Neuronal stem cell (in vitro differentiated cells): ENCODE measurements at regions not wholly inside any gene's neighbourhood (a gene's known extent, or its start where the extent isn't known, plus 50 kb on each side); places are given as distances from the start of the nearest gene placed in this dataset.
"Not testable (repeated sequence)": the region's sequence is repeated elsewhere in the genome, so short reads cannot be mapped to it uniquely, and the experiment has no call there.

Experiments used
- DNase-seq: peaks from one replicate; pipeline ENCODE4 v3.0.0-alpha.2; 2013; ENCODE audit warnings: low spot score
- H2AFZ ChIP-seq: one replicate; pipeline ENCODE4 v1.6.1; 2013; ENCODE audit warnings: mild to moderate bottlenecking, low read length, inconsistent platforms
- H2AK5ac ChIP-seq: 2 replicates; pipeline ENCODE4 v1.6.1; 2013; ENCODE audit warnings: low read depth, mild to moderate bottlenecking, inconsistent platforms, low read length, moderate library complexity, mixed read lengths
- H2BK120ac ChIP-seq: 2 replicates; pipeline ENCODE4 v1.6.1; 2013; ENCODE audit warnings: low read depth, mild to moderate bottlenecking, inconsistent platforms, low read length, moderate library complexity, mixed read lengths
- H2BK12ac ChIP-seq: one replicate; pipeline ENCODE4 v1.6.1; 2013; ENCODE audit warnings: low read length, inconsistent platforms
- H2BK15ac ChIP-seq: 2 replicates; pipeline ENCODE4 v1.6.1; 2013; ENCODE audit warnings: mild to moderate bottlenecking, low read length, inconsistent platforms, mixed read lengths
- H2BK5ac ChIP-seq: one replicate; pipeline ENCODE4 v1.6.1; 2013; ENCODE audit warnings: inconsistent platforms, mild to moderate bottlenecking, low read length, moderate library complexity
- H3K14ac ChIP-seq: one replicate; pipeline ENCODE4 v1.6.1; 2013; ENCODE audit warnings: low read length, inconsistent platforms
- H3K18ac ChIP-seq: 2 replicates; pipeline ENCODE4 v1.6.1; 2013; ENCODE audit warnings: low read length, inconsistent platforms
- H3K23ac ChIP-seq: 2 replicates; pipeline ENCODE4 v1.6.1; 2013; ENCODE audit warnings: low read depth, mild to moderate bottlenecking, mixed read lengths, low read length, inconsistent platforms; ENCODE audit not compliant: poor library complexity
- H3K27ac ChIP-seq: replicated peaks from 3 replicates; pipeline ENCODE4 v1.5.1; 2013; ENCODE audit warnings: low read length, inconsistent platforms
- H3K27me3 ChIP-seq, 3 experiments: 2 replicates each; pipeline ENCODE4 v1.6.1; 2013; ENCODE audit warnings: low read length in 3 of 3, mild to moderate bottlenecking in 2 of 3, inconsistent platforms in 1 of 3, low read depth in 1 of 3, mixed read lengths in 1 of 3, moderate library complexity in 1 of 3; ENCODE audit not compliant: control insufficient read depth in 3 of 3, insufficient read depth in 3 of 3
- H3K36me3 ChIP-seq, 2 donors: replicated peaks in 1 of 2; 2 replicates each; pipeline ENCODE4 v1.6.1; 2013; ENCODE audit warnings: low read length in 2 of 2; ENCODE audit not compliant: control insufficient read depth in 2 of 2, insufficient read depth in 2 of 2
- H3K4ac ChIP-seq: 2 replicates; pipeline ENCODE4 v1.6.1; 2013; ENCODE audit warnings: inconsistent platforms, mild to moderate bottlenecking, low read length, moderate library complexity
- H3K4me1 ChIP-seq, 2 donors: 1 replicate in 1 of 2; 2 replicates in 1 of 2; pipeline ENCODE4 v1.6.1; 2013; ENCODE audit warnings: low read length in 2 of 2, low read depth in 1 of 2; ENCODE audit not compliant: control insufficient read depth in 2 of 2, insufficient read depth in 1 of 2
- H3K4me2 ChIP-seq: one replicate; pipeline ENCODE4 v1.6.1; 2013; ENCODE audit warnings: mild to moderate bottlenecking, low read length, inconsistent platforms; ENCODE audit not compliant: insufficient read depth, poor library complexity, severe bottlenecking
- H3K4me3 ChIP-seq, 2 donors: 2 replicates each; pipeline ENCODE4 v1.5.1; 2013; ENCODE audit warnings: low read length in 2 of 2, mild to moderate bottlenecking in 2 of 2, inconsistent platforms in 1 of 2, moderate library complexity in 1 of 2
- H3K79me1 ChIP-seq: one replicate; pipeline ENCODE4 v1.6.1; 2013; ENCODE audit warnings: low read depth, mild to moderate bottlenecking, inconsistent platforms, low read length, moderate library complexity
- H3K9ac ChIP-seq: one replicate; pipeline ENCODE4 v1.6.1; 2013; ENCODE audit warnings: mild to moderate bottlenecking, low read depth, low read length, inconsistent platforms; ENCODE audit not compliant: poor library complexity
- H3K9me3 ChIP-seq, 2 donors: replicated peaks in 1 of 2; 2 replicates each; pipeline versions ENCODE3 to v1.6.1; 2013; ENCODE audit warnings: low read length in 2 of 2, mild to moderate bottlenecking in 2 of 2, inconsistent platforms in 1 of 2, low read depth in 1 of 2, mixed read lengths in 1 of 2, moderate library complexity in 1 of 2; ENCODE audit not compliant: control insufficient read depth in 2 of 2, insufficient read depth in 1 of 2
- H4K8ac ChIP-seq: one replicate; pipeline ENCODE4 v1.6.1; 2013; ENCODE audit warnings: low read depth, mild to moderate bottlenecking, inconsistent platforms, low read length, moderate library complexity
- H4K91ac ChIP-seq: one replicate; pipeline ENCODE4 v1.6.1; 2013; ENCODE audit warnings: low read length, low read depth, mild to moderate bottlenecking, inconsistent platforms; ENCODE audit not compliant: poor library complexity
- WGBS, 2 donors: extraction: QIAGEN DNeasy Blood & Tissue Kit; methylation state at CpG; one replicate each; pipeline ENCODE4 v1.1.7; 2013; ENCODE audit warnings: missing lambda C conversion rate in 2 of 2, mixed read lengths in 1 of 2; ENCODE audit not compliant: insufficient read length in 2 of 2, insufficient replicate concordance in 1 of 2; ENCODE audit errors: extremely low coverage in 2 of 2; 5-methylcytosine and 5-hydroxymethylcytosine counted together

DNA sequence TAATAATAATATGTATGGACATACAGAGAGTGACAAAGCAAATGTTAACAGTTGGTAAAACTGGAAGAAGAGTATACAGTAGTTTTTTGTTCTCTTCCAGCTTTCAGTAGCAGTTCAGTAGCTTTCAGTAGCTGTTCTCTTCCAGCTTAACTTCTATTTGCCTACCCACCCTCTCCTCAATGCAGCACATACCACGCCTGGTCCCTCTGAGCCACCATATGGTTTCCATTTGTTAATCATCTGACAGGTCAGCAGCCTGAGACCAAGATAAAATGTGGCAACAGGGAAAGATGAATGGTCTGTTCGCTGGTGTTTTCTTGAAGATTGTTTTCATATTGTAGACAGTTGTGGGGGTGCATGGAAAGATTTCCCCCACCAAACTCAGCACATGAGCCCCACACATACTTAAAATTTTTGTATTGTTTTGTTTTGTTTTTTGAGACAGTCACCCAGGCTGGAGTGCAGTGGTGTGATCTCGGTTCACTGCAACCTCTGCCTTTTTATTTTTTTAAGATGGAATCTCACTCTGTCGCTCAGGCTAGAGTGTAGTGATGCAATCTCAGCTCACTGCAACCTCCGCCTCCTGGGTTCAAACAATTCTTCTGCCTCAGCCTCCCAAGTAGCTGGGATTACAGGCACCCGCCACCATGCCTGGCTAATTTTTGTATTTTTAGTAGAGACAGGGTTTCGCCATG, 56.8 kb downstream of the ATP6V0E2 start:
- not testable (repeated sequence) for H3K9me3 ChIP-seq, H4K91ac ChIP-seq

DNA sequence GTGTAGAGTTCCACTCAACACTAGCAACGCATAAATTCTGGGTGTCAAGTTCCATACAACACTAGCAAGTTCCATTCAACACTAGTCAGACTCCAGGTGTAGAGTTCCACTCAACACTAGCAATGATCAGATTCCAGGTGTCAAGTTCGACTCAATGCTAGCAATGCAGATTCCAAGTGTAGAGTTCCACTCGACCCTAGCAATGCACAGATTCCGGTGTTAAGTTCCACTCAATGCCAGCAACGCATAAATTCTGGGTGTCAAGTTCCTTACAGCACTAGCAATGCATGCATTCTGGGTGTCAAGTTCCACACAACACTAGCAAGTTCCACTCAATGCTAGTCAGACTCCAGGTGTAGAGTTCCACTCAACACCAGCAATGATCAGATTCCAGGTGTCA, 60.0 kb downstream of the ATP6V0E2 start:
- not testable (repeated sequence) for H2BK12ac ChIP-seq, H2AFZ ChIP-seq, H3K36me3 ChIP-seq, H3K4ac ChIP-seq, H2AK5ac ChIP-seq, H2BK15ac ChIP-seq, DNase-seq, H4K8ac ChIP-seq, H3K4me2 ChIP-seq, H2BK5ac ChIP-seq, H3K4me1 ChIP-seq, H3K27me3 ChIP-seq, H3K4me3 ChIP-seq, H3K27ac ChIP-seq, H3K9ac ChIP-seq, H3K9me3 ChIP-seq, H2BK120ac ChIP-seq, H4K91ac ChIP-seq, H3K79me1 ChIP-seq, H3K23ac ChIP-seq, H3K18ac ChIP-seq, H3K14ac ChIP-seq
- no CpG with 5 or more reads among the region's 5 CpGs for WGBS, 2 donors

More for the DNA sequence above, 56.8 kb downstream of the ATP6V0E2 start:
- not testable (repeated sequence) for H4K8ac ChIP-seq, DNase-seq, H3K27me3 ChIP-seq, H2BK15ac ChIP-seq, H3K79me1 ChIP-seq, H3K4me2 ChIP-seq, H3K23ac ChIP-seq, H3K27ac ChIP-seq, H2BK12ac ChIP-seq, H2BK120ac ChIP-seq, H3K14ac ChIP-seq, H3K4ac ChIP-seq, H3K4me1 ChIP-seq, H2AFZ ChIP-seq, H3K18ac ChIP-seq, H2BK5ac ChIP-seq, H3K36me3 ChIP-seq, H2AK5ac ChIP-seq, H3K4me3 ChIP-seq, H3K9ac ChIP-seq
- no CpG with 5 or more reads among the region's 7 CpGs for WGBS, 2 donors

DNA sequence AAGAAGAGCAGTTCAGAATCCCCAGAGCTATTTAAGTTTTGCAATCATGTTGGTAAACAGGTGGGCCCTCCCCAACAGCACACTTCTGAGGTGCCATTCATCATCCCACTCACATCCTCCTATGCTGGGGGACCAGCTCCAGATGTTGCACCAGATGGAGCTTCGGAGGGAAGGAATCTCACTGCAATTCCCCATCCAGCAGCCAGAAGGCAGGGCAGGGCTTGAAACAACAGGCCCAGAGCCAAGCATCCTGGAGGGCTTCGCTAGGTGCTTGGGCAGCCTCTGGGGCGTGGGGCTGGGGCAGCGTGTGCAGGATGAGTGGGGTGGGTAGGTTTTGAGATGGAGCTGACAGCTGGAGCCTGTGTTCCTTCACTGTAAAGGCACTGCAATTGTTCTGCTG, 73.6 kb downstream of the ATP6V0E2 start:
- H2AK5ac ChIP-seq, H3K4ac ChIP-seq, H3K18ac ChIP-seq, H3K27ac ChIP-seq, H4K8ac ChIP-seq, H2BK5ac ChIP-seq, H2AFZ ChIP-seq, H2BK12ac ChIP-seq, DNase-seq, H2BK120ac ChIP-seq, H3K9ac ChIP-seq, H3K9me3 ChIP-seq, H3K14ac ChIP-seq, H3K23ac ChIP-seq, H3K4me2 ChIP-seq, H4K91ac ChIP-seq, H3K36me3 ChIP-seq, H3K4me1 ChIP-seq, H3K27me3 ChIP-seq, H3K4me3 ChIP-seq, H3K79me1 ChIP-seq, H2BK15ac ChIP-seq: not testable (repeated sequence)
- no CpG with 5 or more reads among the region's 4 CpGs for WGBS, 2 donors

DNA sequence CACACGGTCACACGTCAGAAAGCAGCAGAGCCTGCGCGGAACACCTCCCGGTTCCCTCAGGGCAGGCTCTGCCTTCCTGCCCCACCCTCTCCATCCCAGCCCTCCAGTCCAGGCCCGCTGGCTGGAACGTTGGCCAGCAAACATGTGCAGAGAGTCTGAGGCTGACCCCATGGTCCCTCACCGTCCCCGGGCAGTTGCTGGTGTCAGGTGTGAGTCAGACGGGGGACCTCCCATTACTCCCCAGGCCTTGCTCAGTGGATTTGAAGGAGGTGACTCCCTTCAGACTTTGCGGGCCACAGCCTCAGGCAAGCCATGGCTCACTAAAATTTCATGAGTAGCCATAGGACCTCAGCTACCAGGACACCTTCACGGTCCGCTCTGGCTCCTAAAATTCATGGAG, 74.7 kb downstream of the ATP6V0E2 start:
- H3K36me3 ChIP-seq, DNase-seq, H3K9ac ChIP-seq, H3K79me1 ChIP-seq, H2BK15ac ChIP-seq, H3K4me3 ChIP-seq, H2AK5ac ChIP-seq, H3K4ac ChIP-seq, H2BK5ac ChIP-seq, H3K23ac ChIP-seq, H3K4me1 ChIP-seq, H3K27me3 ChIP-seq, H4K8ac ChIP-seq, H2AFZ ChIP-seq, H2BK120ac ChIP-seq, H3K4me2 ChIP-seq, H3K27ac ChIP-seq, H2BK12ac ChIP-seq, H3K18ac ChIP-seq, H4K91ac ChIP-seq, H3K9me3 ChIP-seq, H3K14ac ChIP-seq: not testable (repeated sequence)
- WGBS, 2 donors = no CpG with 5 or more reads among the region's 13 CpGs
